ENCODE measurements at regions not wholly inside any gene's neighbourhood (a gene's known extent, or its start where the extent isn't known, plus 50 kb on each side); places are given as distances from the start of the nearest gene placed in this dataset.

DNA sequence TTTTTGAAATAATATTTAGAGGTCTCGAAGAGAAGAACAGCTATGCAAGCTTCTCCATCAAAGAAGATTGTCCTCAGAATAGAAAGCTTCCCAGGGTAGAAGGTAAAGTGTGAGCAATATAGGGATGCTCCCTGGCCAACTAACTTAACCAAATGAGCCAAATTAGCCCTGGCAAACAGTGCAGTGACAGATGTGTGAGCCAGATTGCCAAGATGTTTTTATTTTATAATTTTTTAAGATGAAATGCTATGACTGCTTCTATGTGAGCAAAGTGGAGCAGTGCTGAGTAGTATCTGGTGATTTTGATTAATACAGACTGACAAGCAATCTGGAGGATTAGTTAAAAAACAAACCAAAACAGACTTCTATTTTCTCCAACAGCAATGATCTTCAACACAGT is 202.1 kb downstream of the NOVA1 start:
- no peak for DNase-seq

DNA sequence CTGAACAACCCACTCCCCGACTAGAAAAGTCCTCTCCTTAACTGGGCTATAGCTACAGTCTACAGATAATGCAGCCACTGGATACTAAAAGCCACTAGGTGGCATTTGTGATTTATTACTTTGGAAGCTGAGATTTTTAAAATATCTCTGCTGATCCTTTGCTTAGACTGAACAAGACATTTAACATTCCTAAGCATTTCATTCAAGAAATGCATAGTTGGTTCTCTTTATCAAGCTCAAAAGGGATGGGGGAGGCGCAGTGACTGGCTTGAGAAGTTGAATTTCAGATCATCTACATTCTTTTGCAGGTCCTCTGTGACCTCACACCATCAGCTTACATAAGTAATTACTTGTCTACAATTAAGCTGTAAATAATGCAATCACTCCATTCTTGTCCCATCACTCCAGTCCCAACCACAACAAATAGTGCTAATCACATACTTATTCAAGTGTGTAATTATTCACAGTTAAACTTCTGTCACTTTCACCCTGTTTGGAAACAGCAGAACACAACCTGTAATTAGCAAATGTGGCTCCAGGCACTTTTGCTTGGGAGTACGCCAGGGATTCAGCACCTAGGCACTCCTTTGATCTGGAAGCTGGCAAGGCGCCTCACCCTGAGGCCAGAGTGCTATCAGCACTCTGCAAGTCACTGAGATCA is 203.6 kb downstream of the NOVA1 start:
- DNase-seq = peak in 1 of 2 experiments; percentile 13

DNA sequence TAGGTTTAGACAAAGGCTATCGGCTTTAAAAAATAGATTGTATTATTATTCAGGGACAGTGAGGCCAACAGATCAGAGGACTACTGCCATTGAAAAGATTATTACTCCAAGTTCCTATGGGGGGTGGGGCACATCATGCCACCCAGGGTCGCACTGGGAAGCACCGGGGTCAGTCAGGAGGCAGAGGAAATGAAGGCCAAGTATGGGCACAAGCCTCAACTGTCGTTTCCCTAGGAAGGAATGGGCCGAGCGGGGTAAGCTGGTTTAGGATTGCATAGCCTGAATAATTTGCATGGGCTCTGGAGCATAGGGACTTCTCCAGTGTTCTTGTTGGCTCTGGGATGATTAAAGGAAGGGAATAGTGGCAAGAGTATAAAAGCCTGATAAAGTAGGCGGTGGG is 205.3 kb downstream of the NOVA1 start:
- DNase-seq = no peak

DNA sequence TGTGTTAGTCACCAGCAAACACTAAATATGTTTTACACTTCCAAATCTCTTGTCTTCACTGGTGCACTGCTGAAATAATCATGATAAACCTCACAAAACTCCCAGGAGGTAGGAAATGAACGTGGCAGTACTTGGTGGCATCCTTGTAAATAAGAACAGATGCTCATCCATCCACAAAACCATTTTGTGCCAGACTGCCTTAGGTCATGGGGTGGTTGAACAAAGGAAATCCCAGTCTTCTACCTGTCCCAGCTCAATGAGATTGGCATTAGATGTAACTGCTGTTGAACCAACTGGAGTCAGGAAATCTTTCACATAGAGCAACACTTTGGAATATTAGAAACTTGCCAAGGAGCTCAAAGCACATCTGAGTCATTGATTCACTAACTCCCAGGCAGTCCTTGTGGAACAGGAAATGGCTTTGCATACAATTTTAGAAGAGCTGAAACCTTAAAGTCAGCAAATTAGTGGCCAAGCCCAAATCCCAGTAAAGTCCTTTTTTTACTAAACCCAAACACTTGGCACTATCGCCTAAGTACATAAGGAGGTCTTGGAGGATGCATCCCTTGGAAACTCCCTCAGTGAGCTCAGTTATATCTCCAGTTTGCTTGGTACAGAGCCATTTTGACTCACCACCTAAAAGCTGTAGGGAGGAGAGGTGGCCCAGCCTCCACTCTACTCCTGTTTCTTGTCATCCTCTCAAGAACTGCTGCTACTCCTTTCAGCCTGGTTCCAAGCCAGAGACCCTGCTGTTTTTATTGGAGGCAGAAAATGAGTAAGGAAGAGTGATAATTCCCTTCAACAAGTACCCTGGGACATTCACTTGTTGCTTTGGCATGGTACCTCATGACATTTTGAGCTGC is 208.0 kb downstream of the NOVA1 start:
- DNase-seq = no peak

- DNase-seq = no peak
Measured at GRCh38 chr14:26385310-26385709, 212.5 kb downstream of the NOVA1 start.

- no peak for DNase-seq
Measured at GRCh38 chr14:26382901-26383685, 214.7 kb downstream of the NOVA1 start.

- no peak for DNase-seq
Measured at GRCh38 chr14:26381405-26381804, 216.4 kb downstream of the NOVA1 start.

GRCh38 chr14:26380637-26381036 is 217.2 kb downstream of the NOVA1 start:
- DNase-seq = no peak

GRCh38 chr14:26379951-26380350 is 217.9 kb downstream of the NOVA1 start:
- no peak for DNase-seq

- no peak for DNase-seq
Measured at GRCh38 chr14:26377150-26377549, 220.7 kb downstream of the NOVA1 start.

DNA sequence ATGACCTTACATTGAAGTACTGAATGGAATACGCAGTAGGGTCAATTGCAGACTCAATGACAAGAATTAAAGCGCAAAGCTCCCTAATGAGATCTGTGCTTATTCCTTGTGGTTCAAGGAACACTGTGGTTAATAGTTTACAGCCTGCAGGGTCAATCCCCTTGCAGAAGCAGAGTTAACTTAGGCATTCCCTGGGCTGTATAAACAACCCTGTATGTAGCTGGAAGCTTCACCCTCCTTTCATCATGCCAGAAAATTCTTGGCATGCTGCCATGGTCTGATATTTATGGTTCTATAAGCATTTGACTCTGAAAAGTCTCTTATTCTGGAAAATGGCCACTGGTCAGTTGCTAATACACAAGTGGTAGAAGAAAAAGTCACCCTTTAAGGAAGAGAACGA is 227.7 kb downstream of the NOVA1 start:
- no peak for DNase-seq

DNA sequence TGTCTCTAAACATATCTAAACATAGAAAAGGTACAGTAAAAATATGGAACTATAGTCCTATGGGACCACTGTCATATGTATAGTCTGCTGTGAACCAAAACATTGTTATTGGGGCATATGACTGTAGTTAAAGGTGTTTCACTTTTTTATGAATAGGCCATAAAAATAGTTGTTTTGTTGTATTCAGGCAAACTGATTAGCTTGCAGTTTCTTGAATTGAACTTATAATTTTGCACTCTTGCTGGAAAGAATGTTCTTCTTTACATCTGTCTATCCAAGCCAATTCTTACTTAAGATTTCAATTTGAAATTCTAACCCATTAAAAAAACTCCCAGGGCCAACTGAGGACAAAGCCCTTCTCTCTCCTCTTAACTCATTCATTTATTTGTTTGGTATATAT is 234.1 kb downstream of the NOVA1 start:
- DNase-seq = no peak

DNA sequence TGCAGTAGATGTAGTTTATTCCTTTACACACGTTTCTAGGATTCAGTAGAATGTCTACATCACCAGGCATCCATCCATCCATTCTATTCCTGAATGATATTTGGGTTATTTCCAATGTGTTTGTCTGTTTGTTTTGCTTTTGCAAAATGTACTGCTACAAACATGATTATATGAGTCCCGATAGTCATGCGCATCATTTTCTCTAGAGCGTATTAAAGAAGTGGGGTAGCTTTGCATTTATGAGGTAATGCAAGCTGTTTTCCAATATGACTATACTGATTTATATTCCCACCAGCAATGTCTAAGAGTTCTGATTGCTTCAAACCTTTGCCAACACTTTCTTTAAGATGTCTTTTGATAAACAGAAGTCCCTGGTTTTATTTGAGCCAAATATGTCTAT is 253.2 kb downstream of the NOVA1 start:
- no peak for DNase-seq

- DNase-seq = no peak
Measured at GRCh38 chr14:26339381-26339780, 258.5 kb downstream of the NOVA1 start.

DNA sequence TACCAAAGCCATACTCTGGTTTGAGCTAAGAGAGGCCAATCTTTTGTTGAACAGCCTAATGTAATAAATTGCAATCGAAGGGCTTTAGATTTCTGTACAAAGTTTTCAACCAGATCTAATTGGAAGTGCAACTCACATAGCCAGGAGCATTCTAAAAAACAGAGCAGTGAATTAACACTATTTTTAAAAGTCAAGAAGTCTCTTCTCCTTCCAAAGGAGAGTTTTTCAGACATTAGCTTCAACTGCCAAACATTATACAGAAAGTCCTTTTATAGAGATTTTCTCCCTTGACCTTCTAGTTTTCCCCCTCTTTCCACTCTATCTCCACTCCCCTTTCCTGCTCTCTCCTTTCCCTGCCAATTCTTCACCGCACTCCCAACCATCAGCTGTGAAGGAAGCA is 259.6 kb downstream of the NOVA1 start:
- DNase-seq = no peak

DNA sequence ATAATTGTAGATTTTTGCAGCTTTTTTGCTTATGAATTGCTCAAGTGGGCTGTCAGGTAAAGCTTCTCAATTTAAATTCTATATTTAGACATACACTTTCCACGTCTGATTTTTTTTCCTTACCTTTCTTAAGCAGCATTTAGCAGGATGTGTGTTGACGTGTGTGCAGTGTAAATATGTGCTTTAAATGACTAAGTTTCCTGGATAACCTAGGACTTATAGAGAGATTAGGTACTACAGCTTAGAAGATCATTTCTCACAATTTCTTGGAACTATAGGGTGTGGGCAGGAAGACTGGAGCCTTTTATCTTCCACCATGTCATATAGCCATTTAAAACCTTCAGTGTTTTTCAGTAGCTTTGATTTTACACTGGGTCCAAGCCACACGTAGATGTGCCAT is 263.5 kb downstream of the NOVA1 start:
- no peak for DNase-seq

- DNase-seq = no peak
Measured at GRCh38 chr14:26332966-26333365, 264.9 kb downstream of the NOVA1 start.

DNA sequence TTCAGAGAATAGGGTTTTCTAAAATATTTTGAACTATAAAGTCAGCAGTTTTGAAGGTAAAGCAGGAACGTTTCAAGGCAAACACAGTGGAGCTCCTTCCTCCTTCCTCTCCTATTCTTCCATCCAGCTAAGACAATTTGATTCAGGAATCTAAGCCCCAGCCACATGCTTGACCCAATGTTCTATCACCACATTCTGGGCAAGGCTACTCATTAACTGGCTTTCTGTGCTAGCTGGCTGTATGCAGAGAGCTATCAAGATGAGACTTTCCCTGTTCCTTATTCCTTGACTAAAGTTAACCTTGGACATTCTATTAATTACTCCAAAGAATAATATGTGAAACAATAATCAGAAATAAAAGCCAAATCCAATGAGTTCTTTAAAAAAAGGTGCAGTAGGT is 266.9 kb downstream of the NOVA1 start:
- DNase-seq = no peak

- DNase-seq = no peak
Measured at GRCh38 chr14:26328791-26329190, 269.0 kb downstream of the NOVA1 start.

- peak; percentile 68 to 77 for DNase-seq
Measured at GRCh38 chr14:26323869-26324268, 274.0 kb downstream of the NOVA1 start.

DNA sequence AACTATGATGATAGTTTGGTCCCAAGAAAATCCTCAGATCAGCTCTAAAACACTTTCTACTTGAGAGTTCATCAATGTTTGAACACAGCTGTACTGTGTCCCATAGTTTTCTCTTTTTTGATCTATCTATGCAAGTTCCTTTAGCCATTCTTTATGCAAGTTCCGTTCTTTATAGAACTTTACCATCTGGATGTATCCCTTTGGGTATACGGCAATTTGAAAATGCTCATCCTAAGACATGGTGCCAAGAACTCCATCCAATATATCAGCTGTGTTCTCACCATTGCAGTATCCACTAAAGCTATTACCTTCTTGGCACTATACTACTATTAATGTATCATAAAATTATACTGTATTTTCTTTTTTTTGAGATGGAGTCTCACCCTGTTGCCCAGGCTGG is 276.9 kb downstream of the NOVA1 start:
- DNase-seq = no peak

- peak; percentile 60 to 76 for DNase-seq
Measured at GRCh38 chr14:26319139-26319864, 278.5 kb downstream of the NOVA1 start.

DNA sequence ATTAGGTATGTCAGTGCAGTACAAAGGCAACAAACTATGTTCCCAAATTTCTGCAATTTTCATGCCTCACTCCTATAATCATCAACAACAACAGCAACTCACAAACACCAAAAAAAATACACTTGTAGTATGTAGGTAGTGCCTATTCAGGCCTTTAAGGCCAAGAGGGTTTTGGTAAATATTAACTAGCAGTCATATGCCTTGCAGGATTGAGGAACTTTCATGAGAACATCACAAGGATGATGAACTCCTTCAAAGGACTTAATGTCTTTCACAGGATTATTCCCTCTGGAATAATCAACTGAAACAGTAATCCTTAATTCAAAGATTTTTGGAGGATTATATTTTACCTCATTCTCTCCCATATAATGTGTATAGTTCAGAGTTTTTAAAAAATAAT is 293.8 kb downstream of the NOVA1 start:
- no peak for DNase-seq

Data from NCI-H1930 (cell line).